ENCODE measurements at regions not wholly inside any gene's neighbourhood (a gene's known extent, or its start where the extent isn't known, plus 50 kb on each side); places are given as distances from the start of the nearest gene placed in this dataset.
A peak's percentile ranks its signal among the peaks of the same experiment; 100 is the strongest.

- TF ChIP-seq, protein P1, sequence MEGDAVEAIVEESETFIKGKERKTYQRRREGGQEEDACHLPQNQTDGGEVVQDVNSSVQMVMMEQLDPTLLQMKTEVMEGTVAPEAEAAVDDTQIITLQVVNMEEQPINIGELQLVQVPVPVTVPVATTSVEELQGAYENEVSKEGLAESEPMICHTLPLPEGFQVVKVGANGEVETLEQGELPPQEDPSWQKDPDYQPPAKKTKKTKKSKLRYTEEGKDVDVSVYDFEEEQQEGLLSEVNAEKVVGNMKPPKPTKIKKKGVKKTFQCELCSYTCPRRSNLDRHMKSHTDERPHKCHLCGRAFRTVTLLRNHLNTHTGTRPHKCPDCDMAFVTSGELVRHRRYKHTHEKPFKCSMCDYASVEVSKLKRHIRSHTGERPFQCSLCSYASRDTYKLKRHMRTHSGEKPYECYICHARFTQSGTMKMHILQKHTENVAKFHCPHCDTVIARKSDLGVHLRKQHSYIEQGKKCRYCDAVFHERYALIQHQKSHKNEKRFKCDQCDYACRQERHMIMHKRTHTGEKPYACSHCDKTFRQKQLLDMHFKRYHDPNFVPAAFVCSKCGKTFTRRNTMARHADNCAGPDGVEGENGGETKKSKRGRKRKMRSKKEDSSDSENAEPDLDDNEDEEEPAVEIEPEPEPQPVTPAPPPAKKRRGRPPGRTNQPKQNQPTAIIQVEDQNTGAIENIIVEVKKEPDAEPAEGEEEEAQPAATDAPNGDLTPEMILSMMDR (IDR thresholded peaks at IDR 0.05; ENCODE audit: poor library complexity) = no peak
- TF ChIP-seq EZH2phosphoT487 (IDR thresholded peaks at IDR 0.05; ENCODE audit: low read depth, severe bottlenecking, unreplicated experiment) (no peak), EZH2 (IDR thresholded peaks at IDR 0.05; ENCODE audit: borderline replicate concordance) (no peak)
- Histone ChIP-seq H3K27ac (no peak overlapping the region), H3K79me2 (no peaks in the 10 kb centered on the region), H3K4me2 (no peak overlapping the region), H3K36me3 (replicated peaks; ENCODE audit: insufficient read depth, low read depth) (no peaks in the 10 kb centered on the region), H3K4me3 (no peak overlapping the region), H2AFZ (no peak overlapping the region), H3K9me2 (replicated peaks; ENCODE audit: insufficient read depth) (no peaks in the 10 kb centered on the region), H3K27me3 (no peaks in the 10 kb centered on the region), H3K9me3 (ENCODE audit: low read depth) (no peaks in the 10 kb centered on the region), H4K20me1 (ENCODE audit: insufficient read depth, poor library complexity, severe bottlenecking) (no peaks in the 10 kb centered on the region), H3K4me1 (ENCODE audit: insufficient read depth) (no peaks in the 10 kb centered on the region)
- 87% methylated on average over 9 of the region's 9 CpGs for WGBS (ENCODE audit: low lambda C conversion rate, missing lambda C conversion rate)
- no peak for DNase-seq (ENCODE audit: low spot score)
These were observed 260.4 kb downstream of the GALC start for GRCh38 chr14:87732562-87732961.

DNA sequence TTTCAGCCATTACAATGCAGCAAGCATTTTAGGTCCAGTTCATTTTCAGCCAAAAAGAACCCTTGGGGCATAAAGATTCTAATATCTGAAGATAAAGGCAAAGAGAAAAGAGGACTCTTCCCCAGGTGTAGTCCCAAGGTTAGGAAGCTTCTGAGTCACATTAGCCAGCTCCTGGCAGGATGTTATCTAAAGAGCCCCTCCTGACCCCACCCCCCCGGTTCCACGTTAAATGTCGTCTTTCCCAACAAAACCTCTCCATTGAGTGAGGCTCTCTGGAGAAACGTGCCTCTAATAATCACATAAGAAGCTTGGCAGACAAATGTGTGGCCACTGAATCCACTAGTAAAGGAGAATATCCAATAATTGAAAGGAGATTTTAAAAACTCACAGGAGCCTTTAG is 267.7 kb downstream of the GALC start:
- H3K4me1 ChIP-seq (ENCODE audit: insufficient read depth) = no peaks in the 10 kb centered on the region
- no peaks in the 10 kb centered on the region for H3K9me3 ChIP-seq (ENCODE audit: low read depth)
- H3K4me3 ChIP-seq = no peak overlapping the region
- H2AFZ ChIP-seq = no peak overlapping the region
- 79% methylated on average over 4 of the region's 4 CpGs for WGBS (ENCODE audit: low lambda C conversion rate, missing lambda C conversion rate)
- DNase-seq (ENCODE audit: low spot score) = no peak
- no peaks in the 10 kb centered on the region for H3K27me3 ChIP-seq
- H3K79me2 ChIP-seq = no peaks in the 10 kb centered on the region
- no peaks in the 10 kb centered on the region for H4K20me1 ChIP-seq (ENCODE audit: insufficient read depth, poor library complexity, severe bottlenecking)
- no peak overlapping the region for H3K27ac ChIP-seq
- TF ChIP-seq, protein P1 (IDR thresholded peaks at IDR 0.05; ENCODE audit: poor library complexity) = no peak
- TF ChIP-seq EZH2 (IDR thresholded peaks at IDR 0.05; ENCODE audit: borderline replicate concordance) = no peak
- TF ChIP-seq EZH2phosphoT487 (IDR thresholded peaks at IDR 0.05; ENCODE audit: low read depth, severe bottlenecking, unreplicated experiment) = no peak
- no peaks in the 10 kb centered on the region for H3K9me2 ChIP-seq (replicated peaks; ENCODE audit: insufficient read depth)
- no peak overlapping the region for H3K4me2 ChIP-seq
- H3K36me3 ChIP-seq (replicated peaks; ENCODE audit: insufficient read depth, low read depth) = no peaks in the 10 kb centered on the region

GRCh38 chr14:87712396-87713090 is 280.4 kb downstream of the GALC start:
- no peak for TF ChIP-seq EZH2phosphoT487 (IDR thresholded peaks at IDR 0.05; ENCODE audit: low read depth, severe bottlenecking, unreplicated experiment)
- TF ChIP-seq, protein P1 (IDR thresholded peaks at IDR 0.05; ENCODE audit: poor library complexity) = peak; percentile 47
- no peaks in the 10 kb centered on the region for H3K9me2 ChIP-seq (replicated peaks; ENCODE audit: insufficient read depth)
- H2AFZ ChIP-seq = no peak overlapping the region
- DNase-seq (ENCODE audit: low spot score) = peak; percentile 34
- no peaks in the 10 kb centered on the region for H3K79me2 ChIP-seq
- no peaks in the 10 kb centered on the region for H3K27me3 ChIP-seq
- H3K36me3 ChIP-seq (replicated peaks; ENCODE audit: insufficient read depth, low read depth) = no peaks in the 10 kb centered on the region
- H3K9me3 ChIP-seq (ENCODE audit: low read depth) = no peaks in the 10 kb centered on the region
- no peaks in the 10 kb centered on the region for H4K20me1 ChIP-seq (ENCODE audit: insufficient read depth, poor library complexity, severe bottlenecking)
- WGBS (ENCODE audit: low lambda C conversion rate, missing lambda C conversion rate) = 60% methylated on average over 6 of the region's 6 CpGs
- no peaks in the 10 kb centered on the region for H3K4me1 ChIP-seq (ENCODE audit: insufficient read depth)
- no peak overlapping the region for H3K27ac ChIP-seq
- no peak overlapping the region for H3K4me2 ChIP-seq
- no peak overlapping the region for H3K4me3 ChIP-seq

Measured in hepatocyte (in vitro differentiated cells).